Cardiac muscle cell (in vitro differentiated cells and primary cell): ENCODE measurements at regions not wholly inside any gene's neighbourhood (a gene's known extent, or its start where the extent isn't known, plus 50 kb on each side); places are given as distances from the start of the nearest gene placed in this dataset.
"Not testable (repeated sequence)": the region's sequence is repeated elsewhere in the genome, so short reads cannot be mapped to it uniquely, and the experiment has no call there.

ENCODE experiments used
- DNase-seq, 2 donors: peaks; one replicate each; pipeline versions ENCODE4 v3.0.0 to v3.0.0-alpha.2; 2010 to 2017; ENCODE audit warnings: low read depth in 1 of 2, low spot score in 1 of 2
- H3K27ac ChIP-seq: fragments of 200-600 bp; sonication (generic); 2 replicates; pipeline ENCODE4 v1.5.1; 2016
- H3K27me3 ChIP-seq: fragments of 200-600 bp; sonication (generic); 2 replicates; pipeline ENCODE4 v1.6.0; 2016; ENCODE audit warnings: control low read depth
- H3K36me3 ChIP-seq: fragments of 200-600 bp; sonication (generic); 2 replicates; pipeline ENCODE4 v1.5.1; 2016; ENCODE audit warnings: control low read depth
- H3K4me1 ChIP-seq: fragments of 200-600 bp; sonication (generic); 2 replicates; pipeline ENCODE4 v1.8.1; 2017; ENCODE audit warnings: low read depth, mild to moderate bottlenecking, mixed run types
- H3K4me3 ChIP-seq: fragments of 200-600 bp; sonication (generic); 2 replicates; pipeline ENCODE4 v1.5.1; 2016; ENCODE audit warnings: mild to moderate bottlenecking
- H3K9me3 ChIP-seq: fragments of 200-600 bp; sonication (generic); 2 replicates; pipeline ENCODE4 v1.5.1; 2017; ENCODE audit warnings: low read depth, mild to moderate bottlenecking, control low read depth
- TF ChIP-seq, protein P1 (sequence below): IDR thresholded peaks from 2 replicates; pipeline ENCODE4 v1.5.1; 2012; ENCODE audit warnings: low read depth, mild to moderate bottlenecking, low read length

GRCh38 chr3:75609598-75609997, 54.5 kb upstream of the FRG2C start:
- H3K9me3 ChIP-seq, H3K4me3 ChIP-seq, H3K36me3 ChIP-seq, H3K27ac ChIP-seq, H3K4me1 ChIP-seq, DNase-seq: not testable (repeated sequence)
- H3K27me3 ChIP-seq, result peaks cover 34% of the 10 kb centered on the region

- Histone ChIP-seq H3K4me1 (no peaks in the 10 kb centered on the region), H3K9me3 (no peaks in the 10 kb centered on the region), H3K4me3 (no peak overlapping the region), H3K27ac (no peak overlapping the region), H3K27me3 (peaks cover 34% of the 10 kb centered on the region), H3K36me3 (no peaks in the 10 kb centered on the region)
- DNase-seq, result no peak
- TF ChIP-seq, protein P1, sequence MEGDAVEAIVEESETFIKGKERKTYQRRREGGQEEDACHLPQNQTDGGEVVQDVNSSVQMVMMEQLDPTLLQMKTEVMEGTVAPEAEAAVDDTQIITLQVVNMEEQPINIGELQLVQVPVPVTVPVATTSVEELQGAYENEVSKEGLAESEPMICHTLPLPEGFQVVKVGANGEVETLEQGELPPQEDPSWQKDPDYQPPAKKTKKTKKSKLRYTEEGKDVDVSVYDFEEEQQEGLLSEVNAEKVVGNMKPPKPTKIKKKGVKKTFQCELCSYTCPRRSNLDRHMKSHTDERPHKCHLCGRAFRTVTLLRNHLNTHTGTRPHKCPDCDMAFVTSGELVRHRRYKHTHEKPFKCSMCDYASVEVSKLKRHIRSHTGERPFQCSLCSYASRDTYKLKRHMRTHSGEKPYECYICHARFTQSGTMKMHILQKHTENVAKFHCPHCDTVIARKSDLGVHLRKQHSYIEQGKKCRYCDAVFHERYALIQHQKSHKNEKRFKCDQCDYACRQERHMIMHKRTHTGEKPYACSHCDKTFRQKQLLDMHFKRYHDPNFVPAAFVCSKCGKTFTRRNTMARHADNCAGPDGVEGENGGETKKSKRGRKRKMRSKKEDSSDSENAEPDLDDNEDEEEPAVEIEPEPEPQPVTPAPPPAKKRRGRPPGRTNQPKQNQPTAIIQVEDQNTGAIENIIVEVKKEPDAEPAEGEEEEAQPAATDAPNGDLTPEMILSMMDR, result no peak
These were observed 53.4 kb upstream of the FRG2C start for GRCh38 chr3:75610773-75611172.

GRCh38 chr3:75611724-75612460, 52.2 kb upstream of the FRG2C start:
- H3K27me3 ChIP-seq, result peaks cover 34% of the 10 kb centered on the region
- not testable (repeated sequence) for H3K4me1 ChIP-seq, H3K36me3 ChIP-seq, DNase-seq, H3K9me3 ChIP-seq, H3K4me3 ChIP-seq, H3K27ac ChIP-seq
